ENCODE measurements at regions not wholly inside any gene's neighbourhood (a gene's known extent, or its start where the extent isn't known, plus 50 kb on each side); places are given as distances from the start of the nearest gene placed in this dataset.

- in situ Hi-C loops (cut with MboI), result no loop called here
- FAIRE-seq (no peak), ATAC-seq (no peak), DNase-seq (ENCODE audit: extremely low read depth in 1 of 4, low spot score in 3 of 4) (no peak)
- H2AFZ ChIP-seq (ENCODE audit: low read depth, low read length), result no peak overlapping the region
- H3K27me3 ChIP-seq (ENCODE audit: control insufficient read depth in 2 of 2, insufficient read depth in 2 of 2, low read length in 2 of 2), result no peaks in the 10 kb centered on the region
- H3K4me3 ChIP-seq, result no peak overlapping the region
- H3K79me2 ChIP-seq (ENCODE audit: control insufficient read depth, insufficient read depth, low read length), result no peaks in the 10 kb centered on the region
- POLR2A ChIA-PET, result no interaction called here
- CTCF ChIA-PET (ENCODE audit: low intra/inter-chr PET ratio), result no interaction called here
- H3K27ac ChIP-seq (ENCODE audit: extremely low read depth, low read depth, low read length), result no peak overlapping the region
- no peak for TF ChIP-seq ZNF354B (CRISPR knock-in tag; IDR thresholded peaks at IDR 0.05)
- no peak for TF ChIP-seq FOXM1 (IDR thresholded peaks at IDR 0.05; ENCODE audit: low read depth)
- no peak for TF ChIP-seq FOXM1 (CRISPR knock-in tag; IDR thresholded peaks at IDR 0.05; ENCODE audit: low read depth)
- no peak for TF ChIP-seq ARID3B (CRISPR knock-in tag; IDR thresholded peaks at IDR 0.05; ENCODE audit: borderline replicate concordance)
- no peak for TF ChIP-seq TRIM28 (IDR thresholded peaks at IDR 0.05)
- no peak for TF ChIP-seq THRAP3 (IDR thresholded peaks at IDR 0.05; ENCODE audit: borderline replicate concordance)
- no peak for TF ChIP-seq DLX4 (CRISPR knock-in tag; IDR thresholded peaks at IDR 0.05)
- TF ChIP-seq L3MBTL2 (IDR thresholded peaks at IDR 0.05), result no peak
- no peak for TF ChIP-seq BCLAF1 (IDR thresholded peaks at IDR 0.05; ENCODE audit: borderline replicate concordance in 1 of 2, control insufficient read depth in 1 of 2, low read depth in 2 of 2, low read length in 1 of 2)
- TF ChIP-seq RFX1 (IDR thresholded peaks at IDR 0.05), result no peak
- no peak for TF ChIP-seq ZNF3 (CRISPR knock-in tag; IDR thresholded peaks at IDR 0.05)
- TF ChIP-seq ZBTB26 (CRISPR knock-in tag; IDR thresholded peaks at IDR 0.05), result no peak
- TF ChIP-seq GABPB2 (CRISPR knock-in tag; conservative IDR thresholded peaks at IDR 0.05), result no peak
- TF ChIP-seq SMARCE1 (IDR thresholded peaks at IDR 0.05), result no peak
- TF ChIP-seq ZNF143 (CRISPR knock-in tag; IDR thresholded peaks at IDR 0.05), result no peak
- no peak for TF ChIP-seq PHB2 (IDR thresholded peaks at IDR 0.05; ENCODE audit: low read depth)
- H3K9me1 ChIP-seq (ENCODE audit: control insufficient read depth, insufficient read depth, low read length), result no peaks in the 10 kb centered on the region
- no peak overlapping the region for H3K4me2 ChIP-seq (ENCODE audit: insufficient read depth, low read length)
- no TSS peak for BruUV-seq (replicated peaks)
- WGBS (ENCODE audit: insufficient coverage, low coverage, missing lambda C conversion rate), result 0% methylated on average over 5 of the region's 10 CpGs
- no peaks in the 10 kb centered on the region for H3K9me3 ChIP-seq (replicated peaks; ENCODE audit: control insufficient read depth, insufficient read depth, low read depth, low read length)
- H3K4me1 ChIP-seq (replicated peaks in 1 of 2; ENCODE audit: control insufficient read depth in 2 of 2, insufficient read depth in 2 of 2, low read length in 2 of 2), result no peaks in the 10 kb centered on the region
- intact Hi-C loops (cut with micrococcal nuclease), result no loop called here
- H4K20me1 ChIP-seq (replicated peaks; ENCODE audit: control insufficient read depth, insufficient read depth, low read length), result no peaks in the 10 kb centered on the region
- H3K36me3 ChIP-seq (ENCODE audit: control insufficient read depth, insufficient read depth, low read length), result no peaks in the 10 kb centered on the region
- no peak overlapping the region for H3K9ac ChIP-seq (ENCODE audit: insufficient read depth in 1 of 2, low read depth in 2 of 2, low read length in 2 of 2)
These were observed 144.4 kb upstream of the ARGLU1 start for GRCh38 chr13:106712381-106712780.

Measured in K562 (cell line).